ENCODE measurements at regions not wholly inside any gene's neighbourhood (a gene's known extent, or its start where the extent isn't known, plus 50 kb on each side); places are given as distances from the start of the nearest gene placed in this dataset.

DNA sequence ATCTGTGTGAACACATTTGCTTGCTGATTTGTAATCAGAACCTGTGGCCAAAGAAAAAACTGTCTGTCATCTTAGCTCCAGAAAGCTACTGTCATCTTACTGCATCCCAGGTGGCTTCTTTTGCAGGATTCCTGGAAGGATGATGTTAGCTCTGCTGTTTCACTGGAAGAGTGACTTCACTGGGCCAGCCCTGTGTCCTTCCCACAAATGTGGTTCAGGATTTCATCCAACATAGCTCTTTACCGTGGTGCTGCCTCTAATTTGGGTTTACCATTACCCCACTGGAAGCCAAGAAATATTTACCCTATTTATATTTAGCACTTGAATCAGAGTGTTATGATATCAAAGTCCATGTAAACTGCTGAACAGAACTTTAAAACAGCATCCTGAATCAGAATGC, 501.0 kb downstream of the GADD45G start:
- H3K4me1 ChIP-seq (ENCODE audit: low read depth) = peaks cover 5% of the 10 kb centered on the region
- no peak overlapping the region for H3K27ac ChIP-seq
- no peaks in the 10 kb centered on the region for H3K36me3 ChIP-seq
- no peak overlapping the region for H3K4me3 ChIP-seq
- H3K27me3 ChIP-seq = no peaks in the 10 kb centered on the region
- no peak for TF ChIP-seq CTCF (IDR thresholded peaks at IDR 0.05; ENCODE audit: low read depth, low read length)
- no peak for DNase-seq (ENCODE audit: low read depth in 1 of 2, low spot score in 1 of 2)
- H3K9me3 ChIP-seq (ENCODE audit: low read depth) = no peaks in the 10 kb centered on the region

DNA sequence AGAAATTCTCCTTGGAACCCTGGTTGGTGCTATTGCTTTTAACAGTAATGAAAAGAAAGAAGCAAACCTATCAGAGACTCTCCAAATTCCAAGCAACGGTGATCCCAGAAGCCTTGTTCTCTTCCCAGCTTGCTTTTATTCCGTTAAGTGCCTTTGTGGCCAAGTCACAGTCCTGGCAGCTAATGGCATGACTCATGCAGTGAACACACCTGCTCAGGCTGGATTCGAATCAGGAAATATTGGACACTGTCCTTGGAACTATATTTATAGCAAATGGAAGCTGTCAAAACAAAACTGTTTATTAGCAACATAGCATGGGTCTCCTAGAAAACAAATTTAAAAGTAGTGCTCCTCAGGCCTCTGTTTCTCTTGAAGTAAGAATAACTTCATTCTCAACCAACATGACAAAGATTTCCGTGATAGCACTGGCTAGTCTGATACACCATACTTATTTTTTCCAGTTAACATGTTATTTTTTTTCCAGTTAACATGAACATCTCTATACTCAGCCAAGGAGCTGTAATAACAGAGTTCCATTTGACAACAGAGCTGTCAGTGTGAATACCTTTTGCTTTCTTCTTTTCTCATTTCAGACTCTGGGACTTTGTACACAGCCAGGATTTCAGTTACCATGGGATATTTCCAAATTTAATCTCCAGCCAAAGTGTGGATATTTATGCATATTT, 502.4 kb downstream of the GADD45G start:
- no peak for TF ChIP-seq CTCF (IDR thresholded peaks at IDR 0.05; ENCODE audit: low read depth, low read length)
- Histone ChIP-seq H3K27ac (no peak overlapping the region), H3K9me3 (ENCODE audit: low read depth) (no peaks in the 10 kb centered on the region), H3K27me3 (no peaks in the 10 kb centered on the region), H3K4me1 (ENCODE audit: low read depth) (no peaks in the 10 kb centered on the region), H3K4me3 (no peak overlapping the region), H3K36me3 (no peaks in the 10 kb centered on the region)
- no peak for DNase-seq (ENCODE audit: low read depth in 1 of 2, low spot score in 1 of 2)

GRCh38 chr9:90107726-90108655, 503.2 kb downstream of the GADD45G start:
- no peaks in the 10 kb centered on the region for H3K27me3 ChIP-seq
- H3K27ac ChIP-seq = no peak overlapping the region
- no peak for TF ChIP-seq CTCF (IDR thresholded peaks at IDR 0.05; ENCODE audit: low read depth, low read length)
- H3K36me3 ChIP-seq = no peaks in the 10 kb centered on the region
- H3K4me3 ChIP-seq = no peak overlapping the region
- H3K9me3 ChIP-seq (ENCODE audit: low read depth) = no peaks in the 10 kb centered on the region
- no peak for DNase-seq (ENCODE audit: low read depth in 1 of 2, low spot score in 1 of 2)
- no peaks in the 10 kb centered on the region for H3K4me1 ChIP-seq (ENCODE audit: low read depth)

DNA sequence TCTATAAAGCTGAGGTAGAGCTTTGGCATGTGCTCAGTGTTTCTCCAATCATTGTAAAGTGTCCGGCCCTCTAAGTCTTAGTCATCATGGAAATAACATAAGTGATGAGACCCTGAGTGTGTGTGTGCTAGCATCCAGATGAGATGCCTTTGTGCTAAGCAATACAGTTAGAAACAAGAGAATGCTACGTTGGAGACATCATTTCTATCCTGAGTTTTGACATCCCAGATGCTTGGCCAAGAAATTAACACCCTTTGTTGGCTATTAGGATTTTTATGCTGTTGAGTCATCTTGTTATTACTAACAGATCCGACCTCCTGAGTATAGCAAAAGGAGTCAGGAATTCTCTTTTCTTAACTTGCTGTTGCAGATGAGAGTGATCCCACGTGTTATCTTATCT, 508.0 kb downstream of the GADD45G start:
- Histone ChIP-seq H3K4me3 (no peak overlapping the region), H3K9me3 (ENCODE audit: low read depth) (no peaks in the 10 kb centered on the region), H3K27me3 (no peaks in the 10 kb centered on the region), H3K27ac (no peak overlapping the region), H3K4me1 (ENCODE audit: low read depth) (no peaks in the 10 kb centered on the region), H3K36me3 (no peaks in the 10 kb centered on the region)
- no peak for TF ChIP-seq CTCF (IDR thresholded peaks at IDR 0.05; ENCODE audit: low read depth, low read length)
- peak in 1 of 2 donors; percentile 47 for DNase-seq (ENCODE audit: low read depth in 1 of 2, low spot score in 1 of 2)

DNA sequence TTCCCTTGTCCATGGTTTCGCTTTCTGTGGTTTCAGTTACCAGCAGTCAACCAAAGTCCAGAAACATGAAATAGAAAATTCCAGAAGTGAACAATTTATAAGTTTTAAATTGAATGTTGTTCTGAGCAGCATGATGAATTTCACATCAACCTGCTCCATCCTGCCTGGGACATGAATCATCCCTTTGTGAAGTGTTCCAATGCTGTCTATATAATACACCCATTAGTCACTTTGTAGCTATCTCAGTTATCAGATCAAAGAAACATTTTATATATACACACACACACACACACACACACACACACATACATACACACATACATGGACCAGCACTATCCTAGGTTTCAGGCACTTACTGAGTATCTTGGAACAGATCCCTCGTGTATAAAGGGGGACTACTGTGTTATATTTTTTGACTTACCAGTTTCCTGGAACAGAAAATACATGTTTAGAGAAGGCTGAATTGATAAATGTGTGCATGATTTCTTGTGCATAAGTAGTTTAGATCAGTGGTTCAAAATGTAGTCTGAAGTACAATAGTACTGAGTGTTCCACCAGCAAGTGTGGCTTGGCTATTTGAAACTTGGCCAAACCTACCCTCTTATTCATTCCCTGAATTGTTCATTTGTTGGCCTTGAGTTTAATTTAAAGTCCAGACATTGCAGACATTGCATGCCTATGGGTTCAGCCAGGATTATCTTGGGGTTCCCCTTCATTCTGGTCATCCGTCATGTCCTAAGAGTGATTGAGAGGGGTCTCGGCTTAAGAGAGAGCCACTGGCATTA, 510.0 kb downstream of the GADD45G start:
- Histone ChIP-seq H3K27me3 (no peaks in the 10 kb centered on the region), H3K27ac (no peak overlapping the region), H3K36me3 (no peaks in the 10 kb centered on the region), H3K4me1 (ENCODE audit: low read depth) (no peaks in the 10 kb centered on the region), H3K4me3 (no peak overlapping the region), H3K9me3 (ENCODE audit: low read depth) (no peaks in the 10 kb centered on the region)
- DNase-seq (ENCODE audit: low read depth in 1 of 2, low spot score in 1 of 2) = no peak
- no peak for TF ChIP-seq CTCF (IDR thresholded peaks at IDR 0.05; ENCODE audit: low read depth, low read length)

Measured in cardiac muscle cell (in vitro differentiated cells and primary cell).